Panc1 (cell line): ENCODE measurements at regions not wholly inside any gene's neighbourhood (a gene's known extent, or its start where the extent isn't known, plus 50 kb on each side); places are given as distances from the start of the nearest gene placed in this dataset.

Experiments
- ATAC-seq: fragments of 200-7000 bp; cut with Tn5 transposase; 2 replicates; pipeline ENCODE4 v1.9.1; 2020; ENCODE audit warnings: mild to moderate bottlenecking, moderate library complexity
- BruUV-seq: library from RNA; stranded (reverse); fragments of 400-500 nt; replicated peaks from 2 replicates; lab custom pipeline; 2021; lab: Mats Ljungman, UMichigan
- CTCF ChIA-PET: fragments of 300-600 bp; sonication (Branson Sonifier 250); formaldehyde crosslinking; loops from one replicate; lab custom pipeline; 2022; ENCODE audit warnings: antibody characterized with exemption; lab: Charles Lee
- POLR2A ChIA-PET: fragments of 300-600 bp; sonication (Branson Sonifier 250); formaldehyde crosslinking; loops from one replicate; lab custom pipeline; 2022; ENCODE audit warnings: antibody characterized with exemption; lab: Charles Lee
- DNase-seq: peaks from one replicate; pipeline ENCODE4 v3.0.0-alpha.2; 2010; ENCODE audit warnings: low read depth, low spot score
- H3K27ac ChIP-seq: 2 replicates; pipeline ENCODE4 v1.5.1; 2011; ENCODE audit warnings: mild to moderate bottlenecking, low read length, inconsistent platforms
- H3K27me3 ChIP-seq: fragments of 200-500 bp; sonication (Bioruptor generic); 2 replicates; pipeline ENCODE4 v1.6.0; 2014; ENCODE audit warnings: low read length, inconsistent platforms; ENCODE audit not compliant: control insufficient read depth, insufficient read depth
- H3K36me3 ChIP-seq: fragments of 200-500 bp; sonication (Bioruptor generic); 2 replicates; pipeline ENCODE4 v1.5.1; 2014; ENCODE audit warnings: inconsistent platforms, mild to moderate bottlenecking, low read length, moderate library complexity; ENCODE audit not compliant: control insufficient read depth, insufficient read depth
- H3K4me1 ChIP-seq: 2 replicates; pipeline ENCODE4 v1.5.1; 2011; ENCODE audit warnings: inconsistent platforms, mild to moderate bottlenecking, low read length, moderate library complexity; ENCODE audit not compliant: control insufficient read depth, insufficient read depth
- H3K4me3 ChIP-seq, 2 experiments: 2 replicates each; pipeline ENCODE4 v1.5.1; 2011 to 2012; ENCODE audit warnings: low read depth in 2 of 2, low read length in 2 of 2, mild to moderate bottlenecking in 2 of 2, inconsistent platforms in 1 of 2, moderate library complexity in 1 of 2
- H3K9me3 ChIP-seq: fragments of 200-500 bp; sonication (Bioruptor generic); 2 replicates; pipeline ENCODE4 v1.5.1; 2014; ENCODE audit warnings: low read depth, mild to moderate bottlenecking, inconsistent platforms, low read length, moderate library complexity; ENCODE audit not compliant: control insufficient read depth, insufficient read depth
- POLR2AphosphoS5 ChIP-seq: IDR thresholded peaks from 2 replicates; pipeline ENCODE4 v1.6.1; 2012; ENCODE audit warnings: mild to moderate bottlenecking, low read depth, low read length, moderate library complexity
- REST ChIP-seq, 2 experiments: IDR thresholded peaks; 2 replicates each; pipeline ENCODE4 v1.6.1; 2011 to 2012; ENCODE audit warnings: low read depth in 2 of 2, control low read depth in 1 of 2, low read length in 1 of 2, mild to moderate bottlenecking in 1 of 2, moderate library complexity in 1 of 2; ENCODE audit not compliant: insufficient read depth in 1 of 2
- SIN3A ChIP-seq: IDR thresholded peaks from 2 replicates; pipeline ENCODE4 v1.6.1; 2012; ENCODE audit warnings: low read depth, mild to moderate bottlenecking, low read length, moderate library complexity, borderline replicate concordance; ENCODE audit not compliant: insufficient read depth
- TCF7L2 ChIP-seq: IDR thresholded peaks from 2 replicates; pipeline ENCODE4 v1.6.1; 2011; ENCODE audit warnings: mild to moderate bottlenecking, low read depth, low read length, inconsistent platforms
- in situ Hi-C: cut with HindIII; loops from 2 replicates; pipeline ENCODE4 v1.10.0; 2016; ENCODE audit warnings: low sequenced_read_pairs, low pct_unique_long_range_greater_than_20kb
- intact Hi-C: fragments of 100-400 bp; cut with micrococcal nuclease; formaldehyde crosslinking; loops from one replicate; pipeline ENCODE4 v1.10.0; 2022; ENCODE audit not compliant: unreplicated experiment
- TF ChIP-seq, protein P1 (sequence below): fragments of 450-650 bp; IDR thresholded peaks from 2 replicates; pipeline ENCODE4 v1.5.1; 2017; ENCODE audit warnings: mild to moderate bottlenecking

GRCh38 chr18:78584459-78585022, 395.1 kb upstream of the SALL3 start:
- Histone ChIP-seq H3K9me3 (no peaks in the 10 kb centered on the region), H3K4me3 (no peak overlapping the region), H3K4me1 (no peaks in the 10 kb centered on the region), H3K27me3 (no peaks in the 10 kb centered on the region; the same call in 1 of the 2 replicates), H3K36me3 (no peaks in the 10 kb centered on the region), H3K27ac (no peak overlapping the region)
- in situ Hi-C loops: no loop called here
- intact Hi-C loops: no loop called here
- ATAC-seq (no peak), DNase-seq (no peak)
- TF ChIP-seq SIN3A (no peak), POLR2AphosphoS5 (no peak), TCF7L2 (no peak), REST (IDR thresholded peaks at IDR 0.05; ENCODE audit: insufficient read depth in 1 of 2, low read depth in 2 of 2, low read length in 1 of 2) (no peak)
- TF ChIP-seq, protein P1, sequence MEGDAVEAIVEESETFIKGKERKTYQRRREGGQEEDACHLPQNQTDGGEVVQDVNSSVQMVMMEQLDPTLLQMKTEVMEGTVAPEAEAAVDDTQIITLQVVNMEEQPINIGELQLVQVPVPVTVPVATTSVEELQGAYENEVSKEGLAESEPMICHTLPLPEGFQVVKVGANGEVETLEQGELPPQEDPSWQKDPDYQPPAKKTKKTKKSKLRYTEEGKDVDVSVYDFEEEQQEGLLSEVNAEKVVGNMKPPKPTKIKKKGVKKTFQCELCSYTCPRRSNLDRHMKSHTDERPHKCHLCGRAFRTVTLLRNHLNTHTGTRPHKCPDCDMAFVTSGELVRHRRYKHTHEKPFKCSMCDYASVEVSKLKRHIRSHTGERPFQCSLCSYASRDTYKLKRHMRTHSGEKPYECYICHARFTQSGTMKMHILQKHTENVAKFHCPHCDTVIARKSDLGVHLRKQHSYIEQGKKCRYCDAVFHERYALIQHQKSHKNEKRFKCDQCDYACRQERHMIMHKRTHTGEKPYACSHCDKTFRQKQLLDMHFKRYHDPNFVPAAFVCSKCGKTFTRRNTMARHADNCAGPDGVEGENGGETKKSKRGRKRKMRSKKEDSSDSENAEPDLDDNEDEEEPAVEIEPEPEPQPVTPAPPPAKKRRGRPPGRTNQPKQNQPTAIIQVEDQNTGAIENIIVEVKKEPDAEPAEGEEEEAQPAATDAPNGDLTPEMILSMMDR: no peak
- no TSS peak for BruUV-seq
- CTCF ChIA-PET: no interaction called here
- POLR2A ChIA-PET: no interaction called here

DNA sequence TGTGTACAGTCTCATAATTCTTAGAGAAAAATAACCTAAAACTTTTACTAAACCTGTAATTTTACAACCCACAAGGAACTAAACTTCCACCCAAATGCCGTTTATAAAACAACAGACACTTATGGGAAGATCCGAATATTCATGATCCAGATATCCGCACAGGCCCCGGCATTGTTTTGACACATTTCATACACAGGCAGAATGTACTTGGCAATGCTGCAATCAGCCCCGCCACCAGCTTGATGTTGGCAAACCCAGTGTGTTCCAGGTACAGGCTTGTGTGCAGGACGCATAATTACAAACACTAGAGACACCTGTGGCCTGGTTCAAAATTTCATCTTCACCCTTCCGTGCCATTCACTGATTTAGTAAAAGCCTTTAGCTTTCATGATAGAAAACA, 393.0 kb upstream of the SALL3 start:
- ATAC-seq: no peak
- CTCF ChIA-PET: no interaction called here
- H3K27me3 ChIP-seq: peaks cover 2% of the 10 kb centered on the region; the same call in 1 of the 2 replicates

More for the DNA sequence above, 393.0 kb upstream of the SALL3 start:
- Histone ChIP-seq H3K27ac (no peak overlapping the region), H3K36me3 (no peaks in the 10 kb centered on the region), H3K9me3 (no peaks in the 10 kb centered on the region), H3K4me3 (no peak overlapping the region), H3K4me1 (no peaks in the 10 kb centered on the region)
- in situ Hi-C loops (no loop called here), intact Hi-C loops (no loop called here)
- no TSS peak for BruUV-seq
- TF ChIP-seq REST (IDR thresholded peaks at IDR 0.05; ENCODE audit: insufficient read depth in 1 of 2, low read depth in 2 of 2, low read length in 1 of 2): no peak
- POLR2A ChIA-PET: no interaction called here
- no peak for DNase-seq
